ENCODE measurements at regions not wholly inside any gene's neighbourhood (a gene's known extent, or its start where the extent isn't known, plus 50 kb on each side); places are given as distances from the start of the nearest gene placed in this dataset.

DNA sequence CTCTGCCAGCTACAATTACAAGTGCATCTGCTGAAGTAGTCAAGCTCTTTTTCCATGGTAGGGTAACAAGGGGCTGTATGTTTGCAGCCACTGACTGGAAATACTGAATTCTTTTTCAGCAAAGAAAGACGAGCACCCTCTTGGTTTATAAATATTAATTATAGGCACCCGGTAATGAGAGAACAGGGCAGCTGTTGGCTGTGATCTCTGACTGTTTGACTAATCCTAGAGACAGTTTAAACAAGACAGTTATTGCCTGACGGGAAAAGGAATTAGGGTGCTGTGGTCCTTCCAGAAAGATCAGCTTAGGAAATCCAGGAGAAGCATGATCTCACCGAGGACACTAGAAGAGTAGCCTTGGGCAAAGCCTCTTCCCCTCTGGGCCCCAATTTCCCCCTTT is 183.7 kb upstream of the ZC3H12A start:
- TF ChIP-seq, protein P1, sequence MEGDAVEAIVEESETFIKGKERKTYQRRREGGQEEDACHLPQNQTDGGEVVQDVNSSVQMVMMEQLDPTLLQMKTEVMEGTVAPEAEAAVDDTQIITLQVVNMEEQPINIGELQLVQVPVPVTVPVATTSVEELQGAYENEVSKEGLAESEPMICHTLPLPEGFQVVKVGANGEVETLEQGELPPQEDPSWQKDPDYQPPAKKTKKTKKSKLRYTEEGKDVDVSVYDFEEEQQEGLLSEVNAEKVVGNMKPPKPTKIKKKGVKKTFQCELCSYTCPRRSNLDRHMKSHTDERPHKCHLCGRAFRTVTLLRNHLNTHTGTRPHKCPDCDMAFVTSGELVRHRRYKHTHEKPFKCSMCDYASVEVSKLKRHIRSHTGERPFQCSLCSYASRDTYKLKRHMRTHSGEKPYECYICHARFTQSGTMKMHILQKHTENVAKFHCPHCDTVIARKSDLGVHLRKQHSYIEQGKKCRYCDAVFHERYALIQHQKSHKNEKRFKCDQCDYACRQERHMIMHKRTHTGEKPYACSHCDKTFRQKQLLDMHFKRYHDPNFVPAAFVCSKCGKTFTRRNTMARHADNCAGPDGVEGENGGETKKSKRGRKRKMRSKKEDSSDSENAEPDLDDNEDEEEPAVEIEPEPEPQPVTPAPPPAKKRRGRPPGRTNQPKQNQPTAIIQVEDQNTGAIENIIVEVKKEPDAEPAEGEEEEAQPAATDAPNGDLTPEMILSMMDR (IDR thresholded peaks at IDR 0.05): no peak
- TF ChIP-seq POLR2AphosphoS5 (IDR thresholded peaks at IDR 0.05) (no peak), POLR2A (IDR thresholded peaks at IDR 0.05) (no peak)

All from sigmoid colon (tissue), 4 donors.